BLaER1 treated with 17β-estradiol and CSF1 and Interleukin-3, amounts not matched to agents 10 nM and 100 nM (cell line): ENCODE measurements at regions not wholly inside any gene's neighbourhood (a gene's known extent, or its start where the extent isn't known, plus 50 kb on each side); places are given as distances from the start of the nearest gene placed in this dataset.

Experiments
- H3K27ac ChIP-seq, 11 experiments: shearing (Covaris generic); formaldehyde crosslinking; 2 replicates each; pipeline ENCODE4 v1.8.1; 2022
- H3K27me3 ChIP-seq, 11 experiments: shearing (Covaris generic); formaldehyde crosslinking; 2 replicates each; pipeline ENCODE4 v1.8.1; 2022
- H3K36me3 ChIP-seq, 11 experiments: shearing (Covaris generic); formaldehyde crosslinking; 2 replicates each; pipeline ENCODE4 v1.8.1; 2022
- H3K4me1 ChIP-seq, 10 experiments: shearing (Covaris generic); formaldehyde crosslinking; 2 replicates each; pipeline ENCODE4 v1.8.1; 2022
- H3K4me2 ChIP-seq, 11 experiments: shearing (Covaris generic); formaldehyde crosslinking; 2 replicates each; pipeline ENCODE4 v1.8.1; 2022
- H3K4me3 ChIP-seq, 10 experiments: shearing (Covaris generic); formaldehyde crosslinking; 2 replicates each; pipeline ENCODE4 v1.8.1; 2022
- H3K9ac ChIP-seq, 11 experiments: shearing (Covaris generic); formaldehyde crosslinking; 2 replicates each; pipeline ENCODE4 v1.8.1; 2022
- H3K9me3 ChIP-seq, 11 experiments: shearing (Covaris generic); formaldehyde crosslinking; replicated peaks in 1 of 11; 2 replicates each; pipeline ENCODE4 v1.8.1; 2022
- H4K20me1 ChIP-seq, 11 experiments: shearing (Covaris generic); formaldehyde crosslinking; 2 replicates each; pipeline ENCODE4 v1.8.1; 2022
- Cebpa-rat ChIP-seq, 11 experiments: shearing (Covaris generic); IDR thresholded peaks; 2 replicates each; pipeline ENCODE4 v1.8.1; 2022

DNA sequence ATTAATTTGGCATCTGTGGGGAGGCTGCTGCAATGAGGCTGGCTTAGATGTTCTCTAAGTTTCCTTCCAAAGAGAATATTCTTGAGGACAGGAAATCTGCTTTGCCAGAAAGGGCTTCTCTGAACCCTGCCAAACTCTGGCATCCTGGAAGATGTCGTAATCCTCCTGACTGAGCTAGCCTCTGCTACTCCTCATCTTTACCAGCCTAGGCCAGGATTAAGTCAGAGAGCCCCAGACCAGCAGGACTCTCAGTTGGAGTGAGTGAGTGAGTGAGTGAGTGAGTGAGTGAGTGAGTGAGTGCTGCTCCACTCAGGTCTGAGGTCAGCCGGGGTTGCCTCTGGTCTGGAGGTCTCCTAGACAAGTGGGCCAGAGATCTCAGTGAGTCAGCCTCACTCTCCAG, 104.9 kb upstream of the SOD3 start:
- H3K9ac ChIP-seq: no peak overlapping the region
- no peaks in the 10 kb centered on the region for H3K27me3 ChIP-seq
- no peaks in the 10 kb centered on the region for H3K36me3 ChIP-seq
- H3K9me3 ChIP-seq: peaks cover 7 to 25% (median 13%) of the 10 kb centered on the region in 11 experiments; a peak in 20 of 22 replicates
- peaks cover 5 to 21% (median 18%) of the 10 kb centered on the region in 10 experiments; a peak in 16 of 20 replicates for H3K4me1 ChIP-seq
- H3K4me2 ChIP-seq: peak overlapping the region in 9 of 11 experiments; percentile 9 to 48 (median 35); a peak in 13 of 22 replicates
- no peak overlapping the region for H3K4me3 ChIP-seq
- TF ChIP-seq Cebpa-rat (IDR thresholded peaks at IDR 0.05): peak in 5 of 11 experiments; percentile 15 to 63 (median 40); a peak in 4 of 22 replicates
- H4K20me1 ChIP-seq: no peaks in the 10 kb centered on the region
- H3K27ac ChIP-seq: no peak overlapping the region

- H3K4me2 ChIP-seq: no peak overlapping the region
- no peaks in the 10 kb centered on the region for H3K27me3 ChIP-seq
- no peak for TF ChIP-seq Cebpa-rat (IDR thresholded peaks at IDR 0.05)
- no peak overlapping the region for H3K27ac ChIP-seq
- no peaks in the 10 kb centered on the region for H3K36me3 ChIP-seq
- peaks cover 7 to 25% (median 13%) of the 10 kb centered on the region in 11 experiments; a peak in 20 of 22 replicates for H3K9me3 ChIP-seq
- peaks cover 5 to 21% (median 18%) of the 10 kb centered on the region in 10 experiments; a peak in 16 of 20 replicates for H3K4me1 ChIP-seq
- H3K9ac ChIP-seq: no peak overlapping the region
- no peak overlapping the region for H3K4me3 ChIP-seq
- no peaks in the 10 kb centered on the region for H4K20me1 ChIP-seq
Measured at GRCh38 chr4:24693636-24694035, 101.7 kb upstream of the SOD3 start.

DNA sequence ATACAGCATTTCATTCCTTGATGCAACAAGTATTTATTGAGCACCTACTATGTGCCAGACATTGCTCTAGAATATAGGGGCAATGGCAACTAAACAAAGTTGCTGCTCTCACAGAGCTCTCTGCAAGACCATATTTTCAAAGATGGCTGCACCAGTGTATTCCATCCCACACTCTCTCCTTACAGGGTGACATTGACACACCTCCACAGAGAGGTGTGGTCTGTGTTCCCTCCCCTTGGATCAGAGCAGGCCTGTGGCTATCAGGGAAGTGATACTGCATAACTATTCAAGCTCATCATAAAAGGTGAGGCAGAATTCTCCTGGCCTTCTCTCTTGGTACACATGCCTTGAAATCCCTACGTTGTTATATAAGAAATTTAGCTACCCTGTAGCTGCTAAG, 95.3 kb upstream of the SOD3 start:
- Histone ChIP-seq H3K9ac (no peak overlapping the region), H3K4me2 (no peak overlapping the region), H3K36me3 (no peaks in the 10 kb centered on the region), H3K4me1 (no peaks in the 10 kb centered on the region), H3K27me3 (no peaks in the 10 kb centered on the region), H4K20me1 (no peaks in the 10 kb centered on the region), H3K9me3 (no peaks in the 10 kb centered on the region), H3K4me3 (no peak overlapping the region), H3K27ac (no peak overlapping the region)
- no peak for TF ChIP-seq Cebpa-rat (IDR thresholded peaks at IDR 0.05)

GRCh38 chr4:24701683-24702082, 93.7 kb upstream of the SOD3 start:
- Histone ChIP-seq H3K36me3 (no peaks in the 10 kb centered on the region), H3K4me2 (no peak overlapping the region), H3K4me1 (no peaks in the 10 kb centered on the region), H4K20me1 (no peaks in the 10 kb centered on the region), H3K9ac (no peak overlapping the region), H3K4me3 (no peak overlapping the region), H3K9me3 (no peaks in the 10 kb centered on the region), H3K27ac (no peak overlapping the region), H3K27me3 (no peaks in the 10 kb centered on the region)
- TF ChIP-seq Cebpa-rat (IDR thresholded peaks at IDR 0.05): no peak

DNA sequence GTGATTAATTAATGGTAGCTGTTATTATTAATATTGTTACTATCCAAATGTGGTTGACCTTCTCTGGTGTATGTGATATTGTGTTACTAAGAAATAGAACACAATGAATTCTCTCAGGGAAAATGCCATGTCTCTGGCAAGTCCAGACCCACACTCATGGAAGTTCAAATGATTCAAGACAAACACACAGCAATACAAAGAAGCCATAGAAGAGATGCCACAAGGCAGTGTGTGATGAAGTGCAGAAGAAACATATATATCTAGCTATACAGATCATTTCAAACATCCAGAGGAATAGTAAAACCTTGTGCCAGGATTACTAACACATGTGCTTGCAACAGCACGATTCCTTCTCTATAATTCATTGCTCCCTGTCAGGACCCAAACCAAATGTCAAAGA, 93.1 kb upstream of the SOD3 start:
- no peak overlapping the region for H3K4me3 ChIP-seq
- no peak for TF ChIP-seq Cebpa-rat (IDR thresholded peaks at IDR 0.05)
- no peaks in the 10 kb centered on the region for H3K4me1 ChIP-seq
- no peaks in the 10 kb centered on the region for H3K36me3 ChIP-seq
- H3K9ac ChIP-seq: no peak overlapping the region
- no peak overlapping the region for H3K27ac ChIP-seq
- H4K20me1 ChIP-seq: no peaks in the 10 kb centered on the region
- no peak overlapping the region for H3K4me2 ChIP-seq
- H3K9me3 ChIP-seq: 0 out of 22 replicates have a peak, but pooled peaks cover 0 to 4% (median 0%) of the 10 kb centered on the region in 11 experiments
- no peaks in the 10 kb centered on the region for H3K27me3 ChIP-seq

GRCh38 chr4:24703298-24703697, 92.1 kb upstream of the SOD3 start:
- Histone ChIP-seq H3K4me3 (no peak overlapping the region), H3K4me1 (no peaks in the 10 kb centered on the region), H3K9ac (no peak overlapping the region), H3K9me3 (0 out of 22 replicates have a peak, but pooled peaks cover 0 to 4% (median 0%) of the 10 kb centered on the region in 11 experiments), H3K27me3 (no peaks in the 10 kb centered on the region), H4K20me1 (no peaks in the 10 kb centered on the region), H3K27ac (no peak overlapping the region), H3K36me3 (no peaks in the 10 kb centered on the region), H3K4me2 (no peak overlapping the region)
- TF ChIP-seq Cebpa-rat (IDR thresholded peaks at IDR 0.05): no peak

- no peaks in the 10 kb centered on the region for H4K20me1 ChIP-seq
- H3K4me2 ChIP-seq: no peak overlapping the region
- H3K9me3 ChIP-seq: peaks cover 0 to 4% (median 2%) of the 10 kb centered on the region in 11 experiments; a peak in 3 of 22 replicates
- H3K4me3 ChIP-seq: no peak overlapping the region
- no peak overlapping the region for H3K9ac ChIP-seq
- TF ChIP-seq Cebpa-rat (IDR thresholded peaks at IDR 0.05): no peak
- H3K27ac ChIP-seq: no peak overlapping the region
- no peaks in the 10 kb centered on the region for H3K27me3 ChIP-seq
- H3K36me3 ChIP-seq: no peaks in the 10 kb centered on the region
- H3K4me1 ChIP-seq: no peaks in the 10 kb centered on the region
Measured at GRCh38 chr4:24704149-24704548, 91.2 kb upstream of the SOD3 start.

- Histone ChIP-seq H3K9me3 (peaks cover 4 to 13% (median 10%) of the 10 kb centered on the region in 11 experiments; a peak in 20 of 22 replicates), H4K20me1 (no peaks in the 10 kb centered on the region), H3K4me2 (no peak overlapping the region), H3K4me3 (no peak overlapping the region), H3K27me3 (no peaks in the 10 kb centered on the region), H3K27ac (no peak overlapping the region), H3K9ac (no peak overlapping the region), H3K36me3 (no peaks in the 10 kb centered on the region; a peak in 1 of 22 replicates), H3K4me1 (no peaks in the 10 kb centered on the region)
- no peak for TF ChIP-seq Cebpa-rat (IDR thresholded peaks at IDR 0.05)
Measured at GRCh38 chr4:24705016-24705753, 90.2 kb upstream of the SOD3 start.

GRCh38 chr4:24713604-24714003, 81.8 kb upstream of the SOD3 start:
- Histone ChIP-seq H3K4me2 (no peak overlapping the region), H3K27ac (no peak overlapping the region), H3K9ac (no peak overlapping the region), H3K27me3 (no peaks in the 10 kb centered on the region), H3K4me1 (no peaks in the 10 kb centered on the region), H3K36me3 (no peaks in the 10 kb centered on the region; a peak in 1 of 22 replicates), H3K4me3 (no peak overlapping the region), H4K20me1 (no peaks in the 10 kb centered on the region), H3K9me3 (peaks cover 61 to 76% (median 73%) of the 10 kb centered on the region in 11 experiments)
- TF ChIP-seq Cebpa-rat (IDR thresholded peaks at IDR 0.05): 0 out of 22 replicates have a peak, but pooled peaks of 1 of the 11 experiments have one; percentile 10

GRCh38 chr4:24719615-24720014, 75.8 kb upstream of the SOD3 start:
- H4K20me1 ChIP-seq: no peaks in the 10 kb centered on the region
- no peaks in the 10 kb centered on the region for H3K36me3 ChIP-seq
- H3K4me3 ChIP-seq: no peak overlapping the region
- no peak overlapping the region for H3K27ac ChIP-seq
- TF ChIP-seq Cebpa-rat (IDR thresholded peaks at IDR 0.05): no peak
- H3K4me1 ChIP-seq: no peaks in the 10 kb centered on the region
- H3K4me2 ChIP-seq: no peak overlapping the region
- no peaks in the 10 kb centered on the region for H3K27me3 ChIP-seq
- no peak overlapping the region for H3K9ac ChIP-seq
- peaks cover 25 to 46% (median 37%) of the 10 kb centered on the region in 11 experiments for H3K9me3 ChIP-seq
